NCI-H69 (cell line): ENCODE measurements at regions not wholly inside any gene's neighbourhood (a gene's known extent, or its start where the extent isn't known, plus 50 kb on each side); places are given as distances from the start of the nearest gene placed in this dataset.

Source experiments
- DNase-seq: peaks from one replicate; lab custom pipeline; 2025; lab: John Stamatoyannopoulos, UW

- DNase-seq: no peak
Observed at GRCh38 chr9:126095546-126096190, 231.0 kb upstream of the MVB12B start.

GRCh38 chr9:126096340-126096739 is 230.3 kb upstream of the MVB12B start:
- no peak for DNase-seq

GRCh38 chr9:126097679-126098078 is 228.9 kb upstream of the MVB12B start:
- DNase-seq: peak; percentile 43

DNA sequence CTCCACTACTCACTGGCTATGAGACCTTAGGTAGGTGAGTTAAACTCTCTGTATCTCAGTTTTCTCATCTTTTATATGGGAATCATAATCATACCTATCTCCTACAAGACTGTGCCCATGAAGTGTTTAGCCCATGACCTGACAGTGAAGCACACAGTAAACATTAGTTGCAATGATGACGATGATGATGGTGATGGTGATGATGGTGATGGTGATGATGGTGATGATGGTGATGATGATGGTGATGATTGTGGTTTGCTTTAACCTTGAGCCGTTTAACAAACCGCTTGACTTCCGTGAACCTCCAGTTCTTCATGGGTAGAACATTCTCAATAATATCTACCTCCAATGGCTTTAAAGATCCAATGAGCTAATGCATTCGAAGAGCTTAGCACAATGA is 220.2 kb upstream of the MVB12B start:
- no peak for DNase-seq

- DNase-seq: no peak
Observed at GRCh38 chr9:126107693-126108092, 218.9 kb upstream of the MVB12B start.

DNA sequence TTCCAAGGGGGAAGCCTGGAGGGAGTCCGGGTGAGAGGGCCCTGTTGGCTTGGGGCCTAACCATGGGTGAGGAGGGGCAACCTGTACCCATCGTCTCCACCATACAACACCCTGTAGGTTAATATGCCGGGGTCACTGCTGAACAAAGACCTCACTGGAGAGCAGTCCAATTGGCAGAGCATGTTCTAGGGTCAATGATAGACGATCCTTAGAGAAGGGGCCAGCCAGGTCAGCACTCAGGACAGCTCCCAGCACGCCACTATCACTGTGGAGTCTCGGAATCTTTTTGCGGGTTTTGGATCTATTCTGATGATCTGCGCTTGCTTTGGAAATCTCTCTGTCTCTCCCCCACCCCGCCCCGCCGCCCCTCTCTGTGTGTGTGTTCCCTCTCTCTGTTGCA is 218.4 kb upstream of the MVB12B start:
- no peak for DNase-seq

- no peak for DNase-seq
Observed at GRCh38 chr9:126109575-126109974, 217.1 kb upstream of the MVB12B start.

DNA sequence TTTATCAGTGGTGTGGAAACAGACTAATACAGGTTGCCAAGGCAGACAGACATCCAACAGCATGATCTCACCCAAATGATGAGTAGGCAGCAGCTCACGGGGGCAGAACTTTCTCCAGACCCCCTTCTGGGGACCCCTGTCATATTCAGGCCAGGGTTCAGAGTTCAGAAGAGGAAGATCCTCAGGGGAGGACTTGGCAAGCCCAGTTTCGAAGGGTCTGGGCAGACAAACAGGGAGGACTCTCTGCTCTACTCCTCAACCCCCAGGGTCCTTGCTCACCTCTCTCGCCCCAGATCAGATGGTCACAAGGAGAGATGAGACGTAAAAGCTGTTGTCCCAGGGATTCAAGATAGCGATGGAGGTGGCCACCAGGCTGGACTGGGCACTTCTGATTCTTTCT is 215.1 kb upstream of the MVB12B start:
- no peak for DNase-seq

GRCh38 chr9:126112135-126112720 is 214.4 kb upstream of the MVB12B start:
- peak; percentile 54 for DNase-seq

GRCh38 chr9:126113176-126113575 is 213.5 kb upstream of the MVB12B start:
- no peak for DNase-seq

GRCh38 chr9:126113756-126114408 is 212.7 kb upstream of the MVB12B start:
- DNase-seq: no peak

DNA sequence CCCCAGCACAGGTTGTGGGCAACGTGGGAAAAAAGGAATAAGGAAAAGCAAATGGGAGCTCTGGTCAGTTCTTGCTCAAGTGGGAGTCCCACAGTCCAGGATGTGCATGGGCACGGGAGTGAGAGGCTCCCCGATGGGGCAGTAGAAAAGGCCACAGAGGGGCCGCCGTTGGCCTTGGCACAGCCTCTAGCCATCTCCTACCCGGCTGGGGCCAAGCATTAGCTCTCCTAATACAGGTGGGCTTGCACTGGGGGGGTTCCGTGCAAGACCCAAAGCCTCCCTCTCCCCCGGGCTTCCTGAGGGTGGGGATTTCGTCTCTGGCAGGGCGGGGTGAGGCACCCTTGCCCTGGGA is 212.2 kb upstream of the MVB12B start:
- DNase-seq: no peak

GRCh38 chr9:126114850-126115460 is 211.7 kb upstream of the MVB12B start:
- DNase-seq: no peak

- peak; percentile 84 for DNase-seq
Observed at GRCh38 chr9:126116351-126117157, 210.1 kb upstream of the MVB12B start.

- no peak for DNase-seq
Observed at GRCh38 chr9:126117158-126117425, 209.5 kb upstream of the MVB12B start.

- no peak for DNase-seq
Observed at GRCh38 chr9:126117631-126118030, 209.0 kb upstream of the MVB12B start.

DNA sequence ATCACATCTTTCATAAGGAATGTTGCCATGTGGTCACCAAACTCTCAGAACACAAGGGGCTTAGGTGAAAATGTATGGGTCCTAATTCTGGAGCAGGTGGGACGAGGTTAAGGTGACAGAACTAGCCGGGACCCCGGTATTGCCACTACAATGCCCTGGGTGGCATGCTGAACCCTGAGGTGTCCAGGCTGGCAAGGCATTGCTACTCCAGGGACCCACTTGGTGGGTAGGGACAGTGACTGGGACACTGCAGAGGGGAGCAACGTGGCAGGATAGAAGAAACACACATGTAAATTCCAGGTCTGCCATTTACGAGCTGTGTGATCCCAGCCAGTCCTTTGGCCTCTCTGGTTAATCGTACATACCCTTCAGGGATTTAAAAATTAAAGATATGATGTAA is 206.9 kb upstream of the MVB12B start:
- no peak for DNase-seq

- no peak for DNase-seq
Observed at GRCh38 chr9:126122901-126123616, 203.6 kb upstream of the MVB12B start.

- no peak for DNase-seq
Observed at GRCh38 chr9:126123927-126124326, 202.7 kb upstream of the MVB12B start.

DNA sequence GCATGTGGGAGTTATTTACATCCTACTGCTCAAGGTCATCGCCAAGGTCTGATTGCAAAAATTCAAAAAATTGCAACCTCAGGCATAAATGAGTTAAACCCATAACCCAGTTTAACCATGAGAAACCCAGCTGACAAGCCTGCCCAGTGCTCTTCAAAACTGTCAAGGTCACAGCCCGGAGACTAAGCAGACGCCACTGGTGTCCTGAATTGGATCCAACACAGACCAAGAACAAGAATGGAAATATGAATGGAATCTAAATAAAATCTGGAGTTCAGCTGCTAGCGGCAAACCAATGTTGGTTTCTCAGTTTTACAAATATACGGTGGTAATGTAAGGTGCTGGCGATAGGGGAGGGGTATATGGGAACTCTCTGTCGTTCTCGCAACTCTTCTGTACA is 201.5 kb upstream of the MVB12B start:
- DNase-seq: no peak

DNA sequence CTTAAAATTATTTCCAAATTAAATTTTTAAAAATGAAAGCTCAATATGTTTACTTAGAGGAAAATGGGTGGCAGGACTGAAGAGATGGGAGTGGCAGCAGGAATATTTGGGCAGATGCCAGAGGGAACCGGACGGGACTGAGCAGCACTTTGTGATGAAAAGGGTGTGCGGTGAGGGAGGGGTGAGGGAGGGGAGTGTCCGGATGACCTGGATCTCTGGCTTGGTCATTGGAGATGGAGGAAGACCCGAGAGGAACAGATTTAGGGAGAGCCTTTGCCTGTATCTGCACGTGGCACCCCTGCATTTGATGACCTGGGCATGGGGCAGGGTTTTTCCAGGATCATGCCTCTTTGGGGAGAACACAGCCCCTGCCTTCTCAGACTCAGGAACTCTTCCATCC is 201.1 kb upstream of the MVB12B start:
- peak; percentile 66 for DNase-seq

- no peak for DNase-seq
Observed at GRCh38 chr9:126125992-126126409, 200.6 kb upstream of the MVB12B start.
